Fibroblast of lung (primary cell): ENCODE measurements at regions not wholly inside any gene's neighbourhood (a gene's known extent, or its start where the extent isn't known, plus 50 kb on each side); places are given as distances from the start of the nearest gene placed in this dataset.

Source experiments
- DNase-seq, 2 donors: peaks; one replicate each; pipeline versions ENCODE4 v3.0.0 to v3.0.0-alpha.2; 2010; ENCODE audit warnings: low read depth in 2 of 2
- H2AFZ ChIP-seq: 2 replicates; pipeline ENCODE4 v1.5.1; 2012; ENCODE audit warnings: low read length, control low read depth, inconsistent platforms
- H3K27ac ChIP-seq: 2 replicates; pipeline ENCODE4 v1.5.1; 2011; ENCODE audit warnings: low read length, control low read depth; ENCODE audit not compliant: insufficient read depth
- H3K27me3 ChIP-seq: 2 replicates; pipeline ENCODE4 v1.5.1; 2011; ENCODE audit warnings: mild to moderate bottlenecking, low read length; ENCODE audit not compliant: control insufficient read depth, insufficient read depth
- H3K36me3 ChIP-seq: 2 replicates; pipeline ENCODE4 v1.5.1; 2011; ENCODE audit warnings: low read length; ENCODE audit not compliant: control insufficient read depth, insufficient read depth
- H3K4me1 ChIP-seq: 2 replicates; pipeline ENCODE4 v1.5.1; 2011; ENCODE audit warnings: low read length; ENCODE audit not compliant: control insufficient read depth, insufficient read depth; ENCODE audit errors: extremely low read depth
- H3K4me2 ChIP-seq: 2 replicates; pipeline ENCODE4 v1.5.1; 2011; ENCODE audit warnings: low read length, control low read depth; ENCODE audit not compliant: insufficient read depth; ENCODE audit errors: extremely low read depth
- H3K4me3 ChIP-seq, 4 experiments: fragments of 200-600 bp in 1 of 4; sonication (generic) in 1 of 4; replicated peaks in 1 of 4; 2 replicates each; pipeline ENCODE4 v1.5.1; 2011 to 2016; ENCODE audit warnings: low read length in 4 of 4, low read depth in 3 of 4, mild to moderate bottlenecking in 3 of 4, control low read depth in 2 of 4, inconsistent platforms in 1 of 4, mixed read lengths in 1 of 4; ENCODE audit not compliant: insufficient read depth in 1 of 4; ENCODE audit errors: control extremely low read depth in 1 of 4
- H3K79me2 ChIP-seq: 2 replicates; pipeline ENCODE4 v1.5.1; 2012; ENCODE audit warnings: mild to moderate bottlenecking, low read length, inconsistent platforms; ENCODE audit not compliant: control insufficient read depth, insufficient read depth
- H3K9ac ChIP-seq: 2 replicates; pipeline ENCODE4 v1.5.1; 2011; ENCODE audit warnings: mild to moderate bottlenecking, low read length, control low read depth; ENCODE audit not compliant: insufficient read depth
- H3K9me3 ChIP-seq: 2 replicates; pipeline ENCODE4 v1.5.1; 2012; ENCODE audit warnings: low read depth, low read length; ENCODE audit not compliant: control insufficient read depth, insufficient read depth
- H4K20me1 ChIP-seq: 2 replicates; pipeline ENCODE4 v1.5.1; 2011; ENCODE audit warnings: low read length; ENCODE audit not compliant: control insufficient read depth, insufficient read depth; ENCODE audit errors: extremely low read depth
- CTCF ChIP-seq, 2 donors: IDR thresholded peaks in 1 of 2; conservative IDR thresholded peaks in 1 of 2; 1 replicate in 1 of 2; 2 replicates in 1 of 2; pipeline ENCODE4 v1.5.1; 2011 to 2012; ENCODE audit warnings: low read length in 2 of 2, control low read depth in 1 of 2, inconsistent platforms in 1 of 2, low read depth in 1 of 2, mild to moderate bottlenecking in 1 of 2
- EZH2 ChIP-seq: IDR thresholded peaks from 2 replicates; pipeline ENCODE4 v1.5.1; 2012; ENCODE audit warnings: low read length, control low read depth, mild to moderate bottlenecking; ENCODE audit errors: missing control alignments

GRCh38 chr1:90561911-90562310, 155.2 kb downstream of the BARHL2 start:
- no peak for DNase-seq
- Histone ChIP-seq H4K20me1 (no peaks in the 10 kb centered on the region), H3K36me3 (no peaks in the 10 kb centered on the region), H3K27me3 (no peaks in the 10 kb centered on the region), H3K4me2 (no peak overlapping the region), H2AFZ (no peak overlapping the region), H3K4me1 (no peaks in the 10 kb centered on the region), H3K27ac (no peak overlapping the region), H3K79me2 (no peaks in the 10 kb centered on the region), H3K4me3 (no peak overlapping the region), H3K9me3 (no peaks in the 10 kb centered on the region), H3K9ac (no peak overlapping the region)
- no peak for TF ChIP-seq EZH2
- no peak for TF ChIP-seq CTCF (conservative IDR thresholded peaks at IDR 0.05 in 1 of 2, IDR thresholded peaks at IDR 0.05 in 1 of 2; ENCODE audit: low read depth in 1 of 2, low read length in 2 of 2)

GRCh38 chr1:90561103-90561783, 155.9 kb downstream of the BARHL2 start:
- Histone ChIP-seq H4K20me1 (no peaks in the 10 kb centered on the region), H3K9me3 (no peaks in the 10 kb centered on the region), H2AFZ (no peak overlapping the region), H3K4me2 (no peak overlapping the region), H3K36me3 (no peaks in the 10 kb centered on the region), H3K27ac (no peak overlapping the region), H3K27me3 (no peaks in the 10 kb centered on the region), H3K4me3 (no peak overlapping the region), H3K79me2 (no peaks in the 10 kb centered on the region), H3K4me1 (no peaks in the 10 kb centered on the region), H3K9ac (no peak overlapping the region)
- TF ChIP-seq CTCF (conservative IDR thresholded peaks at IDR 0.05 in 1 of 2, IDR thresholded peaks at IDR 0.05 in 1 of 2; ENCODE audit: low read depth in 1 of 2, low read length in 2 of 2), result no peak
- TF ChIP-seq EZH2, result no peak
- DNase-seq, result no peak

- H3K36me3 ChIP-seq, result no peaks in the 10 kb centered on the region
- no peaks in the 10 kb centered on the region for H3K9me3 ChIP-seq
- no peaks in the 10 kb centered on the region for H3K79me2 ChIP-seq
- no peaks in the 10 kb centered on the region for H4K20me1 ChIP-seq
- no peak overlapping the region for H3K4me3 ChIP-seq
- TF ChIP-seq EZH2, result no peak
- no peak for TF ChIP-seq CTCF (conservative IDR thresholded peaks at IDR 0.05 in 1 of 2, IDR thresholded peaks at IDR 0.05 in 1 of 2; ENCODE audit: low read depth in 1 of 2, low read length in 2 of 2)
- H2AFZ ChIP-seq, result no peak overlapping the region
- no peaks in the 10 kb centered on the region for H3K27me3 ChIP-seq
- no peak overlapping the region for H3K27ac ChIP-seq
- DNase-seq, result no peak
- H3K9ac ChIP-seq, result no peak overlapping the region
- no peaks in the 10 kb centered on the region for H3K4me1 ChIP-seq
- no peak overlapping the region for H3K4me2 ChIP-seq
Measured at GRCh38 chr1:90558754-90559378, 158.2 kb downstream of the BARHL2 start.
